GM12874 (cell line): ENCODE measurements at regions not wholly inside any gene's neighbourhood (a gene's known extent, or its start where the extent isn't known, plus 50 kb on each side); places are given as distances from the start of the nearest gene placed in this dataset.
A peak's percentile ranks its signal among the peaks of the same experiment; 100 is the strongest.

Experiments used
- CTCF ChIP-seq: IDR thresholded peaks from 2 replicates; pipeline ENCODE4 v1.5.1; 2011; ENCODE audit warnings: low read depth, mild to moderate bottlenecking, control low read depth, low read length, moderate library complexity; ENCODE audit not compliant: insufficient read depth

- no peak for TF ChIP-seq CTCF
These were observed 226.2 kb downstream of the CCDC74A start for GRCh38 chr2:131753640-131754561.

- TF ChIP-seq CTCF, result no peak
These were observed 227.4 kb downstream of the CCDC74A start for GRCh38 chr2:131754929-131755720.

GRCh38 chr2:131756141-131756907, 228.6 kb downstream of the CCDC74A start:
- no peak for TF ChIP-seq CTCF

GRCh38 chr2:131801210-131801744, 273.6 kb downstream of the CCDC74A start:
- TF ChIP-seq CTCF, result no peak

GRCh38 chr2:131801745-131802350, 274.2 kb downstream of the CCDC74A start:
- peak; percentile 71 for TF ChIP-seq CTCF

- 0 out of 2 replicates have a peak, but pooled peaks have one; percentile 11 for TF ChIP-seq CTCF
These were observed 294.6 kb downstream of the CCDC74A start for GRCh38 chr2:131822237-131822721.
